ENCODE measurements at regions not wholly inside any gene's neighbourhood (a gene's known extent, or its start where the extent isn't known, plus 50 kb on each side); places are given as distances from the start of the nearest gene placed in this dataset.
A peak's percentile ranks its signal among the peaks of the same experiment; 100 is the strongest.
"Not testable (repeated sequence)": the region's sequence is repeated elsewhere in the genome, so short reads cannot be mapped to it uniquely, and the experiment has no call there.

- WGBS, 2 donors, result 84 to 91% methylated on average over 6 of the region's 6 CpGs
- Histone ChIP-seq H3K9me3 (ENCODE audit: control insufficient read depth in 4 of 4, insufficient read depth in 3 of 4, low read length in 3 of 4) (peaks cover 0 to 7% (median 0%) of the 10 kb centered on the region in 4 donors), H3K4me1 (ENCODE audit: control insufficient read depth in 5 of 5, insufficient read depth in 5 of 5, low read length in 5 of 5) (peaks cover 0 to 7% (median 0%) of the 10 kb centered on the region in 5 donors), H3K27ac (ENCODE audit: low read depth in 1 of 2, low read length in 1 of 2) (no peak overlapping the region), H3K27me3 (ENCODE audit: control insufficient read depth in 3 of 3, insufficient read depth in 3 of 3, low read length in 2 of 3) (peaks cover 0 to 3% (median 0%) of the 10 kb centered on the region in 3 donors), H3K9ac (ENCODE audit: insufficient read depth in 1 of 2, low read length in 2 of 2) (no peak overlapping the region), H3K4me3 (no peak overlapping the region), H3K36me3 (ENCODE audit: control insufficient read depth in 4 of 4, insufficient read depth in 4 of 4, low read length in 4 of 4) (no peaks in the 10 kb centered on the region)
- TF ChIP-seq CTCF (IDR thresholded peaks at IDR 0.05; ENCODE audit: control extremely low read depth, extremely low read depth), result no peak
- no peak for ATAC-seq (ENCODE audit: insufficient read depth, low FRiP score)
- DNase-seq, result peak in 1 of 3 donors; percentile 21
Observed at GRCh38 chr19:14267224-14267741, 61.3 kb upstream of the ADGRL1 start.

GRCh38 chr19:14266208-14266607 is 60.2 kb upstream of the ADGRL1 start:
- DNase-seq; H3K27me3 ChIP-seq (ENCODE audit: control insufficient read depth in 3 of 3, insufficient read depth in 3 of 3, low read length in 2 of 3); H3K27ac ChIP-seq (ENCODE audit: low read depth in 1 of 2, low read length in 1 of 2); H3K4me3 ChIP-seq; H3K4me1 ChIP-seq (ENCODE audit: control insufficient read depth in 5 of 5, insufficient read depth in 5 of 5, low read length in 5 of 5); H3K36me3 ChIP-seq (ENCODE audit: control insufficient read depth in 4 of 4, insufficient read depth in 4 of 4, low read length in 4 of 4); ATAC-seq (ENCODE audit: insufficient read depth, low FRiP score); H3K9ac ChIP-seq (ENCODE audit: insufficient read depth in 1 of 2, low read length in 2 of 2); H3K9me3 ChIP-seq (ENCODE audit: control insufficient read depth in 4 of 4, insufficient read depth in 3 of 4, low read length in 3 of 4): not testable (repeated sequence)
- 92 to 97% methylated on average over 4 of the region's 4 CpGs for WGBS, 2 donors

- Histone ChIP-seq H3K27ac (ENCODE audit: low read depth in 1 of 2, low read length in 1 of 2) (no peak overlapping the region), H3K9me3 (ENCODE audit: control insufficient read depth in 4 of 4, insufficient read depth in 3 of 4, low read length in 3 of 4) (peaks cover 0 to 7% (median 0%) of the 10 kb centered on the region in 4 donors), H3K4me1 (ENCODE audit: control insufficient read depth in 5 of 5, insufficient read depth in 5 of 5, low read length in 5 of 5) (peaks cover 0 to 7% (median 0%) of the 10 kb centered on the region in 5 donors), H3K36me3 (ENCODE audit: control insufficient read depth in 4 of 4, insufficient read depth in 4 of 4, low read length in 4 of 4) (no peaks in the 10 kb centered on the region), H3K4me3 (no peak overlapping the region), H3K9ac (ENCODE audit: insufficient read depth in 1 of 2, low read length in 2 of 2) (peak overlapping the region; percentile 25 to 49), H3K27me3 (ENCODE audit: control insufficient read depth in 3 of 3, insufficient read depth in 3 of 3, low read length in 2 of 3) (peaks cover 0 to 3% (median 0%) of the 10 kb centered on the region in 3 donors)
- peak in 2 of 3 donors; percentile 32 to 54 for DNase-seq
- no peak for ATAC-seq (ENCODE audit: insufficient read depth, low FRiP score)
- TF ChIP-seq CTCF (IDR thresholded peaks at IDR 0.05; ENCODE audit: control extremely low read depth, extremely low read depth), result no peak
- 27 to 32% methylated on average over 37 of the region's 37 CpGs for WGBS, 2 donors
Observed at GRCh38 chr19:14265290-14266036, 59.5 kb upstream of the ADGRL1 start.

- H3K27ac ChIP-seq (ENCODE audit: low read depth in 1 of 2, low read length in 1 of 2); ATAC-seq (ENCODE audit: insufficient read depth, low FRiP score); H3K36me3 ChIP-seq (ENCODE audit: control insufficient read depth in 4 of 4, insufficient read depth in 4 of 4, low read length in 4 of 4); H3K4me3 ChIP-seq; H3K4me1 ChIP-seq (ENCODE audit: control insufficient read depth in 5 of 5, insufficient read depth in 5 of 5, low read length in 5 of 5); H3K9me3 ChIP-seq (ENCODE audit: control insufficient read depth in 4 of 4, insufficient read depth in 3 of 4, low read length in 3 of 4); H3K9ac ChIP-seq (ENCODE audit: insufficient read depth in 1 of 2, low read length in 2 of 2); DNase-seq; H3K27me3 ChIP-seq (ENCODE audit: control insufficient read depth in 3 of 3, insufficient read depth in 3 of 3, low read length in 2 of 3): not testable (repeated sequence)
- WGBS, 2 donors, result 77 to 88% methylated on average over 7 of the region's 7 CpGs
Observed at GRCh38 chr19:14255902-14256649, 50.1 kb upstream of the ADGRL1 start.

Data from lung (tissue), 11 donors.